Ramos (cell line): ENCODE measurements at regions not wholly inside any gene's neighbourhood (a gene's known extent, or its start where the extent isn't known, plus 50 kb on each side); places are given as distances from the start of the nearest gene placed in this dataset.

ENCODE experiments used
- in situ Hi-C: fragments of 300-500 bp; cut with MboI; formaldehyde crosslinking; loops from one replicate; pipeline ENCODE4 v1.14.3; 2022; ENCODE audit warnings: low sequenced_read_pairs; ENCODE audit not compliant: unreplicated experiment

- in situ Hi-C loops = no loop called here
Measured at GRCh38 chr11:80388536-80388935, 947.7 kb upstream of the TENM4 start.

- in situ Hi-C loops = no loop called here
Measured at GRCh38 chr11:80388130-80388529, 947.3 kb upstream of the TENM4 start.

- in situ Hi-C loops = no loop called here
Measured at GRCh38 chr11:80383655-80384054, 942.8 kb upstream of the TENM4 start.

- in situ Hi-C loops = no loop called here
Measured at GRCh38 chr11:80379620-80380278, 938.9 kb upstream of the TENM4 start.

GRCh38 chr11:80371931-80372330, 931.1 kb upstream of the TENM4 start:
- in situ Hi-C loops = no loop called here

- in situ Hi-C loops = no loop called here
Measured at GRCh38 chr11:80365980-80366379, 925.1 kb upstream of the TENM4 start.

- in situ Hi-C loops = no loop called here
Measured at GRCh38 chr11:80365076-80365725, 924.4 kb upstream of the TENM4 start.

- in situ Hi-C loops = no loop called here
Measured at GRCh38 chr11:80362563-80363340, 921.9 kb upstream of the TENM4 start.

GRCh38 chr11:80355251-80355650, 914.4 kb upstream of the TENM4 start:
- in situ Hi-C loops = no loop called here

GRCh38 chr11:80350541-80350940, 909.7 kb upstream of the TENM4 start:
- in situ Hi-C loops = no loop called here

GRCh38 chr11:80349997-80350396, 909.2 kb upstream of the TENM4 start:
- in situ Hi-C loops = no loop called here

GRCh38 chr11:80346353-80347059, 905.7 kb upstream of the TENM4 start:
- in situ Hi-C loops = no loop called here

GRCh38 chr11:80343436-80343835, 902.6 kb upstream of the TENM4 start:
- in situ Hi-C loops = no loop called here

GRCh38 chr11:80338231-80338630, 897.4 kb upstream of the TENM4 start:
- in situ Hi-C loops = no loop called here

- in situ Hi-C loops = no loop called here
Measured at GRCh38 chr11:80331694-80332093, 890.9 kb upstream of the TENM4 start.

GRCh38 chr11:80330264-80330663, 889.4 kb upstream of the TENM4 start:
- in situ Hi-C loops = no loop called here

- in situ Hi-C loops = no loop called here
Measured at GRCh38 chr11:80328774-80329173, 887.9 kb upstream of the TENM4 start.

- in situ Hi-C loops = no loop called here
Measured at GRCh38 chr11:80327956-80328614, 887.3 kb upstream of the TENM4 start.

GRCh38 chr11:80321786-80322185, 881.0 kb upstream of the TENM4 start:
- in situ Hi-C loops = no loop called here

GRCh38 chr11:80320765-80321164, 879.9 kb upstream of the TENM4 start:
- in situ Hi-C loops = no loop called here
